Ovary (tissue), 7 donors: ENCODE measurements at regions not wholly inside any gene's neighbourhood (a gene's known extent, or its start where the extent isn't known, plus 50 kb on each side); places are given as distances from the start of the nearest gene placed in this dataset.

Source experiments
- DNase-seq, 5 donors: peaks; one replicate each; pipeline ENCODE4 v3.0.0-alpha.2; 2019 to 2020
- H3K27ac ChIP-seq, 2 donors: fragments of 200-600 bp; one replicate each; pipeline versions ENCODE4 v1.5.1 to v1.8.0; 2019 to 2022
- H3K27me3 ChIP-seq: fragments of 200-600 bp; one replicate; pipeline ENCODE4 v1.8.0; 2022
- H3K36me3 ChIP-seq: fragments of 200-600 bp; sonication (generic); one replicate; pipeline ENCODE4 v1.5.1; 2019
- H3K4me1 ChIP-seq: one replicate; pipeline ENCODE4 v1.8.1; 2013; ENCODE audit warnings: mild to moderate bottlenecking, moderate library complexity; ENCODE audit not compliant: insufficient read depth
- H3K4me3 ChIP-seq: fragments of 200-600 bp; sonication (generic); one replicate; pipeline ENCODE4 v1.5.1; 2017
- H3K9me3 ChIP-seq, 2 donors: fragments of 200-600 bp in 1 of 2; sonication (generic) in 1 of 2; one replicate each; pipeline versions ENCODE4 v1.5.1 to v1.8.1; 2013 to 2019; ENCODE audit warnings: mild to moderate bottlenecking in 1 of 2, moderate library complexity in 1 of 2
- CTCF ChIP-seq, 3 donors: fragments of 450-650 bp in 2 of 3; fragments of 200-600 bp in 1 of 3; IDR thresholded peaks; one replicate each; pipeline versions ENCODE4 v1.5.1 to v1.8.0; 2016 to 2022; ENCODE audit warnings: antibody characterized with exemption in 3 of 3, mild to moderate bottlenecking in 1 of 3
- EP300 ChIP-seq: sonication (generic); formaldehyde crosslinking; IDR thresholded peaks from one replicate; pipeline ENCODE4 v1.6.1; 2017; ENCODE audit warnings: antibody characterized with exemption
- POLR2A ChIP-seq: fragments of 450-650 bp; IDR thresholded peaks from one replicate; pipeline ENCODE4 v1.6.1; 2017; ENCODE audit warnings: antibody characterized with exemption, mild to moderate bottlenecking, moderate library complexity
- WGBS, 3 donors: extraction: QIAGEN DNeasy Blood & Tissue Kit in 1 of 3; methylation state at CpG; one replicate each; pipeline versions ENCODE4 v1.1.5 to v1.1.7; 2013 to 2017; 5-methylcytosine and 5-hydroxymethylcytosine counted together
- intact Hi-C, 4 donors: fragments of 100-400 bp; cut with DNase I; formaldehyde crosslinking; loops; one replicate each; pipeline versions ENCODE4 v1.11.0 to v1.15.1; 2022 to 2023
- donor health status: DM: no; HTN: no; CAD: no; lungs with moderate emphysema.
- donor health status: DM: no; HTN: no; CAD: no.
- donor health status: Bipolar disorder and iron deficiency.
- donor health status: DM: no; HTN: no; CAD: no.
- donor health status: DM: yes; HTN: yes; CAD: no.

GRCh38 chr10:42513921-42514320, 124.4 kb downstream of the ZNF33B start:
- Histone ChIP-seq H3K4me3 (no peak overlapping the region), H3K9me3 (peaks cover 10 to 16% of the 10 kb centered on the region in 2 donors), H3K27ac (no peak overlapping the region), H3K36me3 (no peaks in the 10 kb centered on the region), H3K27me3 (no peaks in the 10 kb centered on the region), H3K4me1 (no peaks in the 10 kb centered on the region)
- no peak for TF ChIP-seq POLR2A
- TF ChIP-seq EP300 = no peak
- no peak for TF ChIP-seq CTCF (IDR thresholded peaks at IDR 0.05)
- no peak for DNase-seq
- 88 to 93% (median 91%) methylated on average over 3 of the region's 3 CpGs for WGBS, 3 donors
- intact Hi-C loops = no loop called here

- 84 to 89% (median 84%) methylated on average over 3 of the region's 3 CpGs for WGBS, 3 donors
- Histone ChIP-seq H3K27ac (no peak overlapping the region), H3K4me3 (no peak overlapping the region), H3K4me1 (no peaks in the 10 kb centered on the region), H3K9me3 (no peaks in the 10 kb centered on the region), H3K36me3 (no peaks in the 10 kb centered on the region), H3K27me3 (no peaks in the 10 kb centered on the region)
- TF ChIP-seq EP300 (no peak), POLR2A (no peak), CTCF (IDR thresholded peaks at IDR 0.05) (no peak)
- intact Hi-C loops = no loop called here
- no peak for DNase-seq
These were observed 146.6 kb downstream of the ZNF33B start for GRCh38 chr10:42491801-42492200.

- intact Hi-C loops = no loop called here
- Histone ChIP-seq H3K4me1 (no peaks in the 10 kb centered on the region), H3K9me3 (no peaks in the 10 kb centered on the region), H3K27me3 (no peaks in the 10 kb centered on the region), H3K36me3 (no peaks in the 10 kb centered on the region), H3K27ac (no peak overlapping the region), H3K4me3 (no peak overlapping the region)
- 44 to 62% (median 59%) methylated on average over 2 of the region's 2 CpGs for WGBS, 3 donors
- no peak for TF ChIP-seq POLR2A
- no peak for TF ChIP-seq EP300
- TF ChIP-seq CTCF (IDR thresholded peaks at IDR 0.05) = no peak
- DNase-seq = no peak
These were observed 147.3 kb downstream of the ZNF33B start for GRCh38 chr10:42491001-42491592.

GRCh38 chr10:42490368-42490767, 148.0 kb downstream of the ZNF33B start:
- no peak for TF ChIP-seq EP300
- intact Hi-C loops = no loop called here
- Histone ChIP-seq H3K9me3 (no peaks in the 10 kb centered on the region), H3K27me3 (no peaks in the 10 kb centered on the region), H3K4me3 (no peak overlapping the region), H3K36me3 (no peaks in the 10 kb centered on the region), H3K27ac (no peak overlapping the region), H3K4me1 (no peaks in the 10 kb centered on the region)
- DNase-seq = no peak
- WGBS, 3 donors = 37 to 76% (median 44%) methylated on average over 1 of the region's 1 CpG

GRCh38 chr10:42488416-42488815, 150.0 kb downstream of the ZNF33B start:
- intact Hi-C loops = no loop called here
- H3K36me3 ChIP-seq = no peaks in the 10 kb centered on the region
- no peaks in the 10 kb centered on the region for H3K4me1 ChIP-seq
- DNase-seq = no peak
- H3K4me3 ChIP-seq = no peak overlapping the region
- 47 to 66% (median 59%) methylated on average over 5 of the region's 5 CpGs for WGBS, 3 donors
- no peaks in the 10 kb centered on the region for H3K27me3 ChIP-seq
- no peak overlapping the region for H3K27ac ChIP-seq
- no peaks in the 10 kb centered on the region for H3K9me3 ChIP-seq
- TF ChIP-seq POLR2A = no peak
- no peak for TF ChIP-seq EP300
- no peak for TF ChIP-seq CTCF (IDR thresholded peaks at IDR 0.05)
